WTC11 (cell line): ENCODE measurements at regions not wholly inside any gene's neighbourhood (a gene's known extent, or its start where the extent isn't known, plus 50 kb on each side); places are given as distances from the start of the nearest gene placed in this dataset.

Experiments
- ATAC-seq: fragments of 200-7000 bp; cut with Tn5 transposase; 2 replicates; pipeline ENCODE4 v1.10.0; 2021; ENCODE audit warnings: mild to moderate bottlenecking, moderate library complexity
- CTCF ChIA-PET: fragments of 300-600 bp; sonication (Branson Sonifier 250); formaldehyde crosslinking; loops from one replicate; lab custom pipeline; 2021; ENCODE audit warnings: antibody characterized with exemption; lab: Charles Lee
- POLR2A ChIA-PET: fragments of 350-600 bp; sonication (Branson Sonifier 250); formaldehyde crosslinking; loops from one replicate; lab custom pipeline; 2021; ENCODE audit warnings: antibody characterized with exemption; lab: Charles Lee
- DNase-seq: peaks from one replicate; pipeline ENCODE4 v3.0.0; 2021; ENCODE audit warnings: low spot score
- H3K27ac Mint-ChIP-seq: 2 replicates; pipeline ENCODE4 v1.8.0; 2021; ENCODE audit warnings: mixed read lengths
- H3K27me3 Mint-ChIP-seq: 2 replicates; pipeline ENCODE4 v1.8.0; 2021; ENCODE audit warnings: low read depth, mild to moderate bottlenecking, moderate library complexity, mixed read lengths
- H3K36me3 Mint-ChIP-seq: 2 replicates; pipeline ENCODE4 v1.8.0; 2021; ENCODE audit warnings: mixed read lengths
- H3K4me1 Mint-ChIP-seq: 2 replicates; pipeline ENCODE4 v1.8.0; 2022; ENCODE audit warnings: mixed read lengths
- H3K4me3 Mint-ChIP-seq: 2 replicates; pipeline ENCODE4 v1.8.0; 2021; ENCODE audit warnings: mild to moderate bottlenecking, moderate library complexity, mixed read lengths
- H3K9me3 Mint-ChIP-seq: 2 replicates; pipeline ENCODE4 v1.8.0; 2021; ENCODE audit warnings: mixed read lengths
- ATF1 ChIP-seq: sonication (generic); formaldehyde crosslinking; IDR thresholded peaks from 2 replicates; pipeline ENCODE4 v1.8.1; 2023; ENCODE audit warnings: mild to moderate bottlenecking, moderate library complexity, missing genetic modification reagents
- ELF4 ChIP-seq: sonication (generic); formaldehyde crosslinking; IDR thresholded peaks from 2 replicates; pipeline ENCODE4 v1.8.1; 2022; ENCODE audit warnings: low read depth, mild to moderate bottlenecking, moderate library complexity, missing genetic modification reagents
- ESRRA ChIP-seq: sonication (generic); formaldehyde crosslinking; IDR thresholded peaks from 2 replicates; pipeline ENCODE4 v1.8.1; 2022; ENCODE audit warnings: mild to moderate bottlenecking, missing genetic modification reagents, borderline replicate concordance
- ETV6 ChIP-seq: sonication (generic); formaldehyde crosslinking; IDR thresholded peaks from 2 replicates; pipeline ENCODE4 v1.8.1; 2022; ENCODE audit warnings: mild to moderate bottlenecking, missing genetic modification reagents
- JAZF1 ChIP-seq: fragments of 250-450 bp; sonication (Bioruptor Pico); IDR thresholded peaks from 2 replicates; pipeline ENCODE4 v1.9.0; 2021; ENCODE audit warnings: moderate library complexity, mild to moderate bottlenecking, inconsistent platforms
- JUN ChIP-seq: sonication (generic); formaldehyde crosslinking; IDR thresholded peaks from 2 replicates; pipeline ENCODE4 v1.8.0; 2023; ENCODE audit warnings: mild to moderate bottlenecking, missing genetic modification reagents
- MYBL2 ChIP-seq: sonication (generic); formaldehyde crosslinking; IDR thresholded peaks from 2 replicates; pipeline ENCODE4 v1.8.1; 2023; ENCODE audit warnings: mild to moderate bottlenecking, moderate library complexity, missing genetic modification reagents
- NR1H2 ChIP-seq: sonication (generic); formaldehyde crosslinking; IDR thresholded peaks from 2 replicates; pipeline ENCODE4 v1.9.0; 2021; ENCODE audit warnings: mild to moderate bottlenecking, moderate library complexity, missing genetic modification reagents
- RELA ChIP-seq: sonication (generic); formaldehyde crosslinking; IDR thresholded peaks from 2 replicates; pipeline ENCODE4 v1.8.1; 2022; ENCODE audit warnings: missing genetic modification reagents, mild to moderate bottlenecking, borderline replicate concordance
- TEAD1 ChIP-seq: sonication (generic); formaldehyde crosslinking; IDR thresholded peaks from 2 replicates; pipeline ENCODE4 v1.8.0; 2022; ENCODE audit warnings: mild to moderate bottlenecking, missing genetic modification reagents
- TP53 ChIP-seq: sonication (generic); formaldehyde crosslinking; IDR thresholded peaks from 2 replicates; pipeline ENCODE4 v1.8.1; 2023; ENCODE audit warnings: mild to moderate bottlenecking, missing genetic modification reagents
- ZBTB21 ChIP-seq: sonication (generic); formaldehyde crosslinking; IDR thresholded peaks from 2 replicates; pipeline ENCODE4 v1.8.1; 2023; ENCODE audit warnings: mild to moderate bottlenecking, missing genetic modification reagents, borderline replicate concordance
- ZNF232 ChIP-seq: sonication (generic); formaldehyde crosslinking; IDR thresholded peaks from 2 replicates; pipeline ENCODE4 v1.8.0; 2022; ENCODE audit warnings: mild to moderate bottlenecking, missing genetic modification reagents
- ZNF317 ChIP-seq: sonication (generic); formaldehyde crosslinking; IDR thresholded peaks from 2 replicates; pipeline ENCODE4 v1.8.1; 2023; ENCODE audit warnings: low read depth, mild to moderate bottlenecking, moderate library complexity, missing genetic modification reagents, borderline replicate concordance
- TF ChIP-seq, protein P1 (sequence below): fragments of 250-450 bp; sonication (Bioruptor Pico); IDR thresholded peaks from 2 replicates; pipeline ENCODE4 v1.9.0; 2021; ENCODE audit warnings: mild to moderate bottlenecking
- TF ChIP-seq, protein P2 (sequence below): sonication (generic); formaldehyde crosslinking; IDR thresholded peaks from 2 replicates; pipeline ENCODE4 v1.8.1; 2023; ENCODE audit warnings: mild to moderate bottlenecking, missing genetic modification reagents
- TF ChIP-seq, protein P3 (sequence below): fragments of 250-450 bp; sonication (Bioruptor Pico); IDR thresholded peaks from 2 replicates; pipeline ENCODE4 v1.9.0; 2021; ENCODE audit warnings: mild to moderate bottlenecking, borderline replicate concordance
- TF ChIP-seq, protein P4 (sequence below): sonication (generic); formaldehyde crosslinking; IDR thresholded peaks from 2 replicates; pipeline ENCODE4 v1.8.0; 2022; ENCODE audit warnings: mild to moderate bottlenecking, missing genetic modification reagents
- TF ChIP-seq, protein P5 (sequence below): sonication (generic); formaldehyde crosslinking; IDR thresholded peaks from 2 replicates; pipeline ENCODE4 v1.8.0; 2022; ENCODE audit warnings: mild to moderate bottlenecking, missing genetic modification reagents
- TF ChIP-seq, protein P6 (sequence below): sonication (generic); formaldehyde crosslinking; IDR thresholded peaks from 2 replicates; pipeline ENCODE4 v1.8.1; 2022; ENCODE audit warnings: mild to moderate bottlenecking, missing genetic modification reagents, moderate library complexity, borderline replicate concordance
- TF ChIP-seq, protein P7 (sequence below): sonication (generic); formaldehyde crosslinking; conservative IDR thresholded peaks from 2 replicates; pipeline ENCODE4 v1.8.1; 2022; ENCODE audit warnings: mild to moderate bottlenecking, missing genetic modification reagents

DNA sequence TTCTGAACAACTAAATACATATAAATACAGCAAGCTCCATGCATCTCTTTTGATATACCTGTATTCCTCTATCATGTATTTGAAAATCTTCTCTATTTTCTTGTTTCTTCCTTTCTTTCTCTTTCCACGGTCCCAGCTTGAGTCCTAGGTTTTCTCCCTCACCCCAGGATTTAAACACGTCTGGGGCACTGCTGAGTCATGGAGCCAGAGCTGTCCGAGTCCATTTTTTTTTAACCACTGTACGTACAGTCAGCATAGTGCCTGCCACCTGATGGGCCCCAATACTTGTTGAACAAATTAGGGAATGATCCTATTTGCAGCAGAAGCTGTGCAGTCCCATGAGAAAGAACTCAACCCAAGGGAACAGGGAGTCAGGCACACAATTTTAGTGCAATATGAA lies 158.1 kb downstream of the ATP23 start:
- no peak for TF ChIP-seq TP53 (CRISPR knock-in tag)
- no peak for TF ChIP-seq JUN
- TF ChIP-seq ZBTB21, result no peak
- TF ChIP-seq, protein P1, sequence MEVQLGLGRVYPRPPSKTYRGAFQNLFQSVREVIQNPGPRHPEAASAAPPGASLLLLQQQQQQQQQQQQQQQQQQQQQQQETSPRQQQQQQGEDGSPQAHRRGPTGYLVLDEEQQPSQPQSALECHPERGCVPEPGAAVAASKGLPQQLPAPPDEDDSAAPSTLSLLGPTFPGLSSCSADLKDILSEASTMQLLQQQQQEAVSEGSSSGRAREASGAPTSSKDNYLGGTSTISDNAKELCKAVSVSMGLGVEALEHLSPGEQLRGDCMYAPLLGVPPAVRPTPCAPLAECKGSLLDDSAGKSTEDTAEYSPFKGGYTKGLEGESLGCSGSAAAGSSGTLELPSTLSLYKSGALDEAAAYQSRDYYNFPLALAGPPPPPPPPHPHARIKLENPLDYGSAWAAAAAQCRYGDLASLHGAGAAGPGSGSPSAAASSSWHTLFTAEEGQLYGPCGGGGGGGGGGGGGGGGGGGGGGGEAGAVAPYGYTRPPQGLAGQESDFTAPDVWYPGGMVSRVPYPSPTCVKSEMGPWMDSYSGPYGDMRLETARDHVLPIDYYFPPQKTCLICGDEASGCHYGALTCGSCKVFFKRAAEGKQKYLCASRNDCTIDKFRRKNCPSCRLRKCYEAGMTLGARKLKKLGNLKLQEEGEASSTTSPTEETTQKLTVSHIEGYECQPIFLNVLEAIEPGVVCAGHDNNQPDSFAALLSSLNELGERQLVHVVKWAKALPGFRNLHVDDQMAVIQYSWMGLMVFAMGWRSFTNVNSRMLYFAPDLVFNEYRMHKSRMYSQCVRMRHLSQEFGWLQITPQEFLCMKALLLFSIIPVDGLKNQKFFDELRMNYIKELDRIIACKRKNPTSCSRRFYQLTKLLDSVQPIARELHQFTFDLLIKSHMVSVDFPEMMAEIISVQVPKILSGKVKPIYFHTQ (CRISPR knock-in tag), result no peak
- TF ChIP-seq, protein P2, sequence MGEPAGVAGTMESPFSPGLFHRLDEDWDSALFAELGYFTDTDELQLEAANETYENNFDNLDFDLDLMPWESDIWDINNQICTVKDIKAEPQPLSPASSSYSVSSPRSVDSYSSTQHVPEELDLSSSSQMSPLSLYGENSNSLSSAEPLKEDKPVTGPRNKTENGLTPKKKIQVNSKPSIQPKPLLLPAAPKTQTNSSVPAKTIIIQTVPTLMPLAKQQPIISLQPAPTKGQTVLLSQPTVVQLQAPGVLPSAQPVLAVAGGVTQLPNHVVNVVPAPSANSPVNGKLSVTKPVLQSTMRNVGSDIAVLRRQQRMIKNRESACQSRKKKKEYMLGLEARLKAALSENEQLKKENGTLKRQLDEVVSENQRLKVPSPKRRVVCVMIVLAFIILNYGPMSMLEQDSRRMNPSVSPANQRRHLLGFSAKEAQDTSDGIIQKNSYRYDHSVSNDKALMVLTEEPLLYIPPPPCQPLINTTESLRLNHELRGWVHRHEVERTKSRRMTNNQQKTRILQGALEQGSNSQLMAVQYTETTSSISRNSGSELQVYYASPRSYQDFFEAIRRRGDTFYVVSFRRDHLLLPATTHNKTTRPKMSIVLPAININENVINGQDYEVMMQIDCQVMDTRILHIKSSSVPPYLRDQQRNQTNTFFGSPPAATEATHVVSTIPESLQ (CRISPR knock-in tag), result no peak
- TF ChIP-seq JAZF1 (CRISPR knock-in tag), result no peak
- no peak for TF ChIP-seq ZNF232
- no peak for TF ChIP-seq ESRRA (CRISPR knock-in tag)
- no peak for TF ChIP-seq NR1H2 (CRISPR knock-in tag)
- TF ChIP-seq, protein P3, sequence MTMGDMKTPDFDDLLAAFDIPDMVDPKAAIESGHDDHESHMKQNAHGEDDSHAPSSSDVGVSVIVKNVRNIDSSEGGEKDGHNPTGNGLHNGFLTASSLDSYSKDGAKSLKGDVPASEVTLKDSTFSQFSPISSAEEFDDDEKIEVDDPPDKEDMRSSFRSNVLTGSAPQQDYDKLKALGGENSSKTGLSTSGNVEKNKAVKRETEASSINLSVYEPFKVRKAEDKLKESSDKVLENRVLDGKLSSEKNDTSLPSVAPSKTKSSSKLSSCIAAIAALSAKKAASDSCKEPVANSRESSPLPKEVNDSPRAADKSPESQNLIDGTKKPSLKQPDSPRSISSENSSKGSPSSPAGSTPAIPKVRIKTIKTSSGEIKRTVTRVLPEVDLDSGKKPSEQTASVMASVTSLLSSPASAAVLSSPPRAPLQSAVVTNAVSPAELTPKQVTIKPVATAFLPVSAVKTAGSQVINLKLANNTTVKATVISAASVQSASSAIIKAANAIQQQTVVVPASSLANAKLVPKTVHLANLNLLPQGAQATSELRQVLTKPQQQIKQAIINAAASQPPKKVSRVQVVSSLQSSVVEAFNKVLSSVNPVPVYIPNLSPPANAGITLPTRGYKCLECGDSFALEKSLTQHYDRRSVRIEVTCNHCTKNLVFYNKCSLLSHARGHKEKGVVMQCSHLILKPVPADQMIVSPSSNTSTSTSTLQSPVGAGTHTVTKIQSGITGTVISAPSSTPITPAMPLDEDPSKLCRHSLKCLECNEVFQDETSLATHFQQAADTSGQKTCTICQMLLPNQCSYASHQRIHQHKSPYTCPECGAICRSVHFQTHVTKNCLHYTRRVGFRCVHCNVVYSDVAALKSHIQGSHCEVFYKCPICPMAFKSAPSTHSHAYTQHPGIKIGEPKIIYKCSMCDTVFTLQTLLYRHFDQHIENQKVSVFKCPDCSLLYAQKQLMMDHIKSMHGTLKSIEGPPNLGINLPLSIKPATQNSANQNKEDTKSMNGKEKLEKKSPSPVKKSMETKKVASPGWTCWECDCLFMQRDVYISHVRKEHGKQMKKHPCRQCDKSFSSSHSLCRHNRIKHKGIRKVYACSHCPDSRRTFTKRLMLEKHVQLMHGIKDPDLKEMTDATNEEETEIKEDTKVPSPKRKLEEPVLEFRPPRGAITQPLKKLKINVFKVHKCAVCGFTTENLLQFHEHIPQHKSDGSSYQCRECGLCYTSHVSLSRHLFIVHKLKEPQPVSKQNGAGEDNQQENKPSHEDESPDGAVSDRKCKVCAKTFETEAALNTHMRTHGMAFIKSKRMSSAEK (CRISPR knock-in tag), result no peak
- no peak for ATAC-seq
- POLR2A ChIA-PET, result no interaction called here

DNA sequence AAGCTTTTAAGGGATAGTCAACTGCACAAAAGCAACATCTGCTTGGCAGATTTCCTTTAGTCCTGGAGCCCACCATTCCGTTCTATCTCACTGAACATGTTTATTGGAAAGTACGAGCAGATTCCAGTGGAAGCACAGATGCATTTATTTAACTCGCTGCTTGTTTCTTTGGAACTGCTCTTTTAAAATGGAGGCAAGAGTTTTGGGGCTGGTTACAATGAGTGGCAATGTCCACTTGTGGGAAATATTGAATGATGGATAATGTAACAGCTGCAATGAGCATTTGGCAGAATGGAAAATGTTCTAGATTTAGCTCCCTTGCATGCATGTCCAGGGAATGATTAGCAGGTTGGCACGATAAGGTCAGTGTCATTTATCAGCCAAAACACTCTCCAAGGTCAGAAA lies 163.0 kb downstream of the ATP23 start:
- Mint-ChIP-seq H3K4me1 (no peaks in the 10 kb centered on the region), H3K36me3 (peaks cover 9% of the 10 kb centered on the region; the same call in 1 of the 2 replicates), H3K9me3 (peaks cover 20% of the 10 kb centered on the region), H3K27ac (no peak overlapping the region), H3K4me3 (no peak overlapping the region), H3K27me3 (peaks cover 3% of the 10 kb centered on the region; the same call in 1 of the 2 replicates)
- TF ChIP-seq, protein P4, sequence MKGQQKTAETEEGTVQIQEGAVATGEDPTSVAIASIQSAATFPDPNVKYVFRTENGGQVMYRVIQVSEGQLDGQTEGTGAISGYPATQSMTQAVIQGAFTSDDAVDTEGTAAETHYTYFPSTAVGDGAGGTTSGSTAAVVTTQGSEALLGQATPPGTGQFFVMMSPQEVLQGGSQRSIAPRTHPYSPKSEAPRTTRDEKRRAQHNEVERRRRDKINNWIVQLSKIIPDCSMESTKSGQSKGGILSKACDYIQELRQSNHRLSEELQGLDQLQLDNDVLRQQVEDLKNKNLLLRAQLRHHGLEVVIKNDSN (CRISPR knock-in tag), result no peak
- TF ChIP-seq TEAD1 (CRISPR knock-in tag) (no peak), ELF4 (no peak), MYBL2 (CRISPR knock-in tag) (no peak), ZNF317 (CRISPR knock-in tag) (no peak), ETV6 (CRISPR knock-in tag) (no peak), RELA (CRISPR knock-in tag) (no peak), ATF1 (no peak)
- TF ChIP-seq, protein P2 (CRISPR knock-in tag), result no peak
- TF ChIP-seq, protein P5, sequence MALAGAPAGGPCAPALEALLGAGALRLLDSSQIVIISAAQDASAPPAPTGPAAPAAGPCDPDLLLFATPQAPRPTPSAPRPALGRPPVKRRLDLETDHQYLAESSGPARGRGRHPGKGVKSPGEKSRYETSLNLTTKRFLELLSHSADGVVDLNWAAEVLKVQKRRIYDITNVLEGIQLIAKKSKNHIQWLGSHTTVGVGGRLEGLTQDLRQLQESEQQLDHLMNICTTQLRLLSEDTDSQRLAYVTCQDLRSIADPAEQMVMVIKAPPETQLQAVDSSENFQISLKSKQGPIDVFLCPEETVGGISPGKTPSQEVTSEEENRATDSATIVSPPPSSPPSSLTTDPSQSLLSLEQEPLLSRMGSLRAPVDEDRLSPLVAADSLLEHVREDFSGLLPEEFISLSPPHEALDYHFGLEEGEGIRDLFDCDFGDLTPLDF (CRISPR knock-in tag), result no peak
- TF ChIP-seq, protein P6, sequence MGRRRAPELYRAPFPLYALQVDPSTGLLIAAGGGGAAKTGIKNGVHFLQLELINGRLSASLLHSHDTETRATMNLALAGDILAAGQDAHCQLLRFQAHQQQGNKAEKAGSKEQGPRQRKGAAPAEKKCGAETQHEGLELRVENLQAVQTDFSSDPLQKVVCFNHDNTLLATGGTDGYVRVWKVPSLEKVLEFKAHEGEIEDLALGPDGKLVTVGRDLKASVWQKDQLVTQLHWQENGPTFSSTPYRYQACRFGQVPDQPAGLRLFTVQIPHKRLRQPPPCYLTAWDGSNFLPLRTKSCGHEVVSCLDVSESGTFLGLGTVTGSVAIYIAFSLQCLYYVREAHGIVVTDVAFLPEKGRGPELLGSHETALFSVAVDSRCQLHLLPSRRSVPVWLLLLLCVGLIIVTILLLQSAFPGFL, result no peak
- TF ChIP-seq, protein P7, sequence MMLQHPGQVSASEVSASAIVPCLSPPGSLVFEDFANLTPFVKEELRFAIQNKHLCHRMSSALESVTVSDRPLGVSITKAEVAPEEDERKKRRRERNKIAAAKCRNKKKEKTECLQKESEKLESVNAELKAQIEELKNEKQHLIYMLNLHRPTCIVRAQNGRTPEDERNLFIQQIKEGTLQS (CRISPR knock-in tag), result no peak
- POLR2A ChIA-PET, result no interaction called here
- no peak for DNase-seq
- CTCF ChIA-PET, result interaction anchor here (1.1 kb wide), 1 partner anchor 111 kb away, joined by 3 read pairs; no protein-coding TSS in a partner anchor
- no peak for ATAC-seq

More for the DNA sequence above, 158.1 kb downstream of the ATP23 start:
- H3K27ac Mint-ChIP-seq, result no peak overlapping the region
- CTCF ChIA-PET, result interaction anchor here (0.9 kb wide), 1 partner anchor 344 kb away, joined by 3 read pairs; no protein-coding TSS in a partner anchor
- H3K27me3 Mint-ChIP-seq, result peaks cover 3% of the 10 kb centered on the region; the same call in 1 of the 2 replicates
- H3K4me1 Mint-ChIP-seq, result no peaks in the 10 kb centered on the region
- H3K4me3 Mint-ChIP-seq, result no peak overlapping the region
- DNase-seq, result no peak
- H3K36me3 Mint-ChIP-seq, result peaks cover 4% of the 10 kb centered on the region; the same call in 1 of the 2 replicates
- H3K9me3 Mint-ChIP-seq, result peaks cover 15% of the 10 kb centered on the region
